ENCODE measurements at regions not wholly inside any gene's neighbourhood (a gene's known extent, or its start where the extent isn't known, plus 50 kb on each side); places are given as distances from the start of the nearest gene placed in this dataset.

- no peak overlapping the region for H3K27ac ChIP-seq (ENCODE audit: low read depth, low read length)
- no peaks in the 10 kb centered on the region for H3K4me1 ChIP-seq (ENCODE audit: insufficient read depth, low read length)
- DNase-seq (ENCODE audit: low read depth) (no peak), FAIRE-seq (no peak)
- H3K4me2 ChIP-seq (ENCODE audit: low read length) = no peak overlapping the region
- H3K79me2 ChIP-seq (ENCODE audit: insufficient read depth, low read length) = no peaks in the 10 kb centered on the region
- H3K27me3 Mint-ChIP-seq (ENCODE audit: low read depth, unreplicated experiment) = no peaks in the 10 kb centered on the region
- no peaks in the 10 kb centered on the region for H4K20me1 ChIP-seq (ENCODE audit: insufficient read depth, low read length)
- no peak overlapping the region for H3K4me3 ChIP-seq (ENCODE audit: insufficient read depth, low read depth, low read length)
- no peak overlapping the region for H2AFZ ChIP-seq (ENCODE audit: low read depth, low read length)
- H3K36me3 Mint-ChIP-seq (ENCODE audit: low read depth, unreplicated experiment) = no peaks in the 10 kb centered on the region
- no peak overlapping the region for H3K27ac Mint-ChIP-seq (ENCODE audit: unreplicated experiment)
- no peak overlapping the region for H3K4me3 Mint-ChIP-seq (ENCODE audit: unreplicated experiment)
- no peaks in the 10 kb centered on the region for H3K9me3 ChIP-seq (ENCODE audit: insufficient read depth, low read depth, low read length)
- no peak overlapping the region for H3K9ac ChIP-seq (ENCODE audit: low read length)
- no peaks in the 10 kb centered on the region for H3K4me1 Mint-ChIP-seq (ENCODE audit: low read depth, unreplicated experiment)
- no peaks in the 10 kb centered on the region for H3K27me3 ChIP-seq (ENCODE audit: insufficient read depth, low read length)
- H3K9me3 Mint-ChIP-seq (ENCODE audit: unreplicated experiment) = no peaks in the 10 kb centered on the region
- H3K36me3 ChIP-seq (ENCODE audit: insufficient read depth, low read length) = no peaks in the 10 kb centered on the region
- no peak for TF ChIP-seq CTCF (IDR thresholded peaks at IDR 0.05; ENCODE audit: insufficient read depth, low read depth, low read length)
- no peak for TF ChIP-seq EZH2 (IDR thresholded peaks at IDR 0.05; ENCODE audit: insufficient read depth, low read length)
These were observed 908.0 kb upstream of the ATXN8OS start for GRCh38 chr13:69199664-69200063.

- Histone ChIP-seq H3K27ac (ENCODE audit: low read depth, low read length) (no peak overlapping the region), H3K9me3 (ENCODE audit: insufficient read depth, low read depth, low read length) (no peaks in the 10 kb centered on the region), H3K4me2 (ENCODE audit: low read length) (no peak overlapping the region), H3K36me3 (ENCODE audit: insufficient read depth, low read length) (no peaks in the 10 kb centered on the region), H4K20me1 (ENCODE audit: insufficient read depth, low read length) (no peaks in the 10 kb centered on the region), H2AFZ (ENCODE audit: low read depth, low read length) (no peak overlapping the region), H3K4me3 (ENCODE audit: insufficient read depth, low read depth, low read length) (no peak overlapping the region), H3K9ac (ENCODE audit: low read length) (no peak overlapping the region), H3K4me1 (ENCODE audit: insufficient read depth, low read length) (no peaks in the 10 kb centered on the region), H3K27me3 (ENCODE audit: insufficient read depth, low read length) (no peaks in the 10 kb centered on the region), H3K79me2 (ENCODE audit: insufficient read depth, low read length) (no peaks in the 10 kb centered on the region)
- Mint-ChIP-seq H3K36me3 (ENCODE audit: low read depth, unreplicated experiment) (no peaks in the 10 kb centered on the region), H3K4me3 (ENCODE audit: unreplicated experiment) (no peak overlapping the region), H3K4me1 (ENCODE audit: low read depth, unreplicated experiment) (peaks cover 4% of the 10 kb centered on the region), H3K9me3 (ENCODE audit: unreplicated experiment) (no peaks in the 10 kb centered on the region), H3K27ac (ENCODE audit: unreplicated experiment) (no peak overlapping the region), H3K27me3 (ENCODE audit: low read depth, unreplicated experiment) (no peaks in the 10 kb centered on the region)
- no peak for DNase-seq (ENCODE audit: low read depth)
- FAIRE-seq = no peak
- TF ChIP-seq CTCF (IDR thresholded peaks at IDR 0.05; ENCODE audit: insufficient read depth, low read depth, low read length) (no peak), EZH2 (IDR thresholded peaks at IDR 0.05; ENCODE audit: insufficient read depth, low read length) (no peak)
These were observed 908.9 kb upstream of the ATXN8OS start for GRCh38 chr13:69198706-69199105.

- Histone ChIP-seq H3K9me3 (ENCODE audit: insufficient read depth, low read depth, low read length) (no peaks in the 10 kb centered on the region), H3K4me1 (ENCODE audit: insufficient read depth, low read length) (no peaks in the 10 kb centered on the region), H3K79me2 (ENCODE audit: insufficient read depth, low read length) (no peaks in the 10 kb centered on the region), H3K4me2 (ENCODE audit: low read length) (no peak overlapping the region), H3K36me3 (ENCODE audit: insufficient read depth, low read length) (no peaks in the 10 kb centered on the region), H3K4me3 (ENCODE audit: insufficient read depth, low read depth, low read length) (no peak overlapping the region), H2AFZ (ENCODE audit: low read depth, low read length) (no peak overlapping the region), H3K9ac (ENCODE audit: low read length) (no peak overlapping the region), H4K20me1 (ENCODE audit: insufficient read depth, low read length) (no peaks in the 10 kb centered on the region), H3K27me3 (ENCODE audit: insufficient read depth, low read length) (no peaks in the 10 kb centered on the region), H3K27ac (ENCODE audit: low read depth, low read length) (no peak overlapping the region)
- DNase-seq (ENCODE audit: low read depth) (no peak), FAIRE-seq (no peak)
- no peaks in the 10 kb centered on the region for H3K36me3 Mint-ChIP-seq (ENCODE audit: low read depth, unreplicated experiment)
- no peak for TF ChIP-seq CTCF (IDR thresholded peaks at IDR 0.05; ENCODE audit: insufficient read depth, low read depth, low read length)
- TF ChIP-seq EZH2 (IDR thresholded peaks at IDR 0.05; ENCODE audit: insufficient read depth, low read length) = no peak
- no peaks in the 10 kb centered on the region for H3K27me3 Mint-ChIP-seq (ENCODE audit: low read depth, unreplicated experiment)
- H3K9me3 Mint-ChIP-seq (ENCODE audit: unreplicated experiment) = no peaks in the 10 kb centered on the region
- no peak overlapping the region for H3K4me3 Mint-ChIP-seq (ENCODE audit: unreplicated experiment)
- no peak overlapping the region for H3K27ac Mint-ChIP-seq (ENCODE audit: unreplicated experiment)
- peaks cover 4% of the 10 kb centered on the region for H3K4me1 Mint-ChIP-seq (ENCODE audit: low read depth, unreplicated experiment)
These were observed 913.5 kb upstream of the ATXN8OS start for GRCh38 chr13:69194130-69194529.
